GM12875 (cell line): ENCODE measurements at regions not wholly inside any gene's neighbourhood (a gene's known extent, or its start where the extent isn't known, plus 50 kb on each side); places are given as distances from the start of the nearest gene placed in this dataset.
A peak's percentile ranks its signal among the peaks of the same experiment; 100 is the strongest.

ENCODE experiments used
- H3K4me3 ChIP-seq: one replicate; pipeline ENCODE4 v1.5.1; 2011; ENCODE audit warnings: low read depth, low read length, control low read depth
- TF ChIP-seq, protein P1 (sequence below): IDR thresholded peaks from 2 replicates; pipeline ENCODE4 v1.5.1; 2011; ENCODE audit warnings: low read depth, mild to moderate bottlenecking, control low read depth, inconsistent platforms, low read length, moderate library complexity, borderline replicate concordance; ENCODE audit not compliant: insufficient read depth

- H3K4me3 ChIP-seq, result no peak overlapping the region
- TF ChIP-seq, protein P1, sequence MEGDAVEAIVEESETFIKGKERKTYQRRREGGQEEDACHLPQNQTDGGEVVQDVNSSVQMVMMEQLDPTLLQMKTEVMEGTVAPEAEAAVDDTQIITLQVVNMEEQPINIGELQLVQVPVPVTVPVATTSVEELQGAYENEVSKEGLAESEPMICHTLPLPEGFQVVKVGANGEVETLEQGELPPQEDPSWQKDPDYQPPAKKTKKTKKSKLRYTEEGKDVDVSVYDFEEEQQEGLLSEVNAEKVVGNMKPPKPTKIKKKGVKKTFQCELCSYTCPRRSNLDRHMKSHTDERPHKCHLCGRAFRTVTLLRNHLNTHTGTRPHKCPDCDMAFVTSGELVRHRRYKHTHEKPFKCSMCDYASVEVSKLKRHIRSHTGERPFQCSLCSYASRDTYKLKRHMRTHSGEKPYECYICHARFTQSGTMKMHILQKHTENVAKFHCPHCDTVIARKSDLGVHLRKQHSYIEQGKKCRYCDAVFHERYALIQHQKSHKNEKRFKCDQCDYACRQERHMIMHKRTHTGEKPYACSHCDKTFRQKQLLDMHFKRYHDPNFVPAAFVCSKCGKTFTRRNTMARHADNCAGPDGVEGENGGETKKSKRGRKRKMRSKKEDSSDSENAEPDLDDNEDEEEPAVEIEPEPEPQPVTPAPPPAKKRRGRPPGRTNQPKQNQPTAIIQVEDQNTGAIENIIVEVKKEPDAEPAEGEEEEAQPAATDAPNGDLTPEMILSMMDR, result no peak
These were observed 155.6 kb upstream of the PRSS58 start for GRCh38 chr7:142413280-142414000.

DNA sequence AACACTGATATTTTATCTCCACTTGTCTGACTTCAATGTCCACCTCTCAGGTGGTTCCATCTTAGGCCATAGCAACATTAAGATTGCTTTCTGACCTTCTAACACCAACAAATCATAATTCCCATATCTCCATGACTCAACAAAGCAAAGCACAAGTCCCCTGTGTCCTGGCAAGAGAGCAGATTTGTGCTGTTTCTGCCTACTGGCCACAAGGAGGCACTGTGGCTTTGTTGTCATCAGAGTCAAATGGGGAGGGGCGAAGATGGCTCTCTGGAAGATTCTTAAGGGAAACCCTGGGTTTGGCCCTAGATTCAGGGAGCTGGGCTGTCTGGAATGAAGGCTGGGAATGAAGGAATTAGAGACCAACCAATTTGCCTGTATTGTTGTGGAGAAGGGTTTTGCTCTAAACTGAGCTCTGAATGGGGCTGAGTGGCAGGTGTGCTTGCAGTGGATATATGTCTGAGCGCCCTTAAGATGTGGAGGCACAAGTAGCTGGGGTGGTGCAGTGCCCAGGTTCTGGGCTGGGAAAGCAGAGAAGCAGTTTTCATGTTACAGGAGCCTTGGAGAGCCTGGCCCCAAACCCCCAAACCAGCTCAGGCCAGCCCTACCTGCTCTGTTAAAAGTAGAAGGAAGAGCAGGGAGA, 154.8 kb upstream of the PRSS58 start:
- TF ChIP-seq, protein P1, result peak; percentile 80
- no peak overlapping the region for H3K4me3 ChIP-seq

- TF ChIP-seq, protein P1, result no peak
- H3K4me3 ChIP-seq, result no peak overlapping the region
These were observed 151.6 kb upstream of the PRSS58 start for GRCh38 chr7:142409471-142409870.

DNA sequence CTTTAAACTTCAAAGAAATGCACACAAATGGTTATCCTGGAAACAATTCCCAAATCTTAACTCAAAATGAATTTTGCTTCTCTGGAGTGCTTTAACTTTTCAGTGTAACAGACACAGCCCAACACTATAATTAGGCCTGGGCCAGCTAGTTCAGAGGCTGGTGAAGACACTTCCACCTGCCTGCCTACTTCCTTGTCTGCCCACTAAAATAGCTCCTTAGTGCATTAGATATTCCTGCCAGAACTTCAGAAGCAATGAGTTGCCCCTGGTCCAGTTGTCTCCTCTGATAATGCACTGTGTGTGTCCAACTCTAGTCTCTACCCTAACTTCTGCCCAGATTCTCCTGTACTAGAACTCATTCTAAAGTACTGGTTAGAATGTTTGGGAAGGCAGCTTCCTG, 150.9 kb upstream of the PRSS58 start:
- no peak overlapping the region for H3K4me3 ChIP-seq
- TF ChIP-seq, protein P1, result no peak

- TF ChIP-seq, protein P1, result no peak
These were observed 150.2 kb upstream of the PRSS58 start for GRCh38 chr7:142407939-142408570.

DNA sequence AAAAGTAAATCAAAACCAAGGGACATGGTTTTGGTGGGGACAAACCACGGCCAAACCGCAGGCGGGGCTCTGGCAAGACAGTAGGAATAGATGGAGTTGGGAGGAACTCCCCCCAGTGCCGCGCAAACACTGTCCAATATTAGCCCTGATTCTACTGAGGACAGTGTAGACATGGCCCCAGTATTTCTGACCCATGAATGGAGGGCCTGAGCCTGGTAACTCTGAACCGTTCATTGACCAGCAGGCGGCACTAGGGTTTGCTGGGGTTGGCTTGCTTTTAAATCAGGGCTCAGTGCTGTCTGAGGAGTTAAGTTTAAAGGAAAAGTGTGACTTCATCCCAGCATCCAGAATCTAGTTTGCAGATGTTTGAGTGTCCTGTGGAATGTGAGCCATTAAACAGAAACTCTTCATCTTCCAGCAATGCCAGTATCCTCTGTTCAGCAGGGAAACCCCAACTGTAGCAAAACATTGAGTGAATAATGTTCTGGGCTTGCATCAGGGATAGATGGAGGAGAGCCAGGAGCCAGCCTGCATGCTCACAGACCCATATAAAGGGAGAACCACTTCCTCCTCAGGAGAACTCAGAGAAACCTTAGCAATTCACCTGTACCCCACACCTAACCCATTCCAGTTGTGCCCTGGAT, 147.4 kb upstream of the PRSS58 start:
- no peak overlapping the region for H3K4me3 ChIP-seq
- TF ChIP-seq, protein P1, result no peak

More at GRCh38 chr7:142407939-142408570, 150.2 kb upstream of the PRSS58 start:
- no peak overlapping the region for H3K4me3 ChIP-seq
